Bronchial epithelial cell (primary cell): ENCODE measurements at regions not wholly inside any gene's neighbourhood (a gene's known extent, or its start where the extent isn't known, plus 50 kb on each side); places are given as distances from the start of the nearest gene placed in this dataset.

Experiments used
- DNase-seq: peaks from one replicate; pipeline ENCODE4 v3.0.0-alpha.2; 2010; ENCODE audit warnings: low read depth
- FAIRE-seq: peaks from 2 replicates; lab custom pipeline; 2011; peaks lifted over from hg19 to GRCh38; lab: Jason Lieb, UNC
- H3K27me3 ChIP-seq: 2 replicates; pipeline ENCODE4 v1.5.1; 2011; ENCODE audit warnings: low read length; ENCODE audit not compliant: control insufficient read depth, insufficient read depth
- H3K36me3 ChIP-seq: 2 replicates; pipeline ENCODE4 v1.5.1; 2011; ENCODE audit warnings: low read length; ENCODE audit not compliant: control insufficient read depth, insufficient read depth
- H3K4me3 ChIP-seq: 2 replicates; pipeline ENCODE4 v1.5.1; 2011; ENCODE audit warnings: mild to moderate bottlenecking, low read depth, low read length, control low read depth
- TF ChIP-seq, protein P1 (sequence below): IDR thresholded peaks from 2 replicates; pipeline ENCODE4 v1.5.1; 2011; ENCODE audit warnings: mild to moderate bottlenecking, moderate library complexity, low read length, control low read depth, inconsistent platforms; ENCODE audit not compliant: insufficient read depth, severe bottlenecking

DNA sequence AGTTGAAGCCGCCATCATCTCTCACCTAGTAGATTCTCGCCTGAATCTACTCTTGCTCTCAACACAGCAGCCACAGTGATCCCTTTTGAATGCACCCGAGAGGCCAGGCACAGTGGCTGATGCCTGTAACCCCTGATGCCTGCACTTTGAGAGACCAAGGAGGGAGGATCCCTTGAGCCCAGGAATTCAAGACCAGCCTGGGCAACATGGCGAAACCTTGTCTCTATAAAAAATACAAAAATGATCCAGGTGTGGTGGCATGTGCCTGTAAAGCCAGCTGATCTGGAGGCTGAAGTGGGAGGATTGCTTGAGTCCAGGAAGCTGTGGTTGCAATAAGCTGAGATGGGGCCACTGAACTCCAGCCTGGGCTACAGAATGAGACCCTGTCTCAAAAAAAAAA lies 60.3 kb upstream of the EML4 start:
- FAIRE-seq, result no peak
- no peak for DNase-seq
- Histone ChIP-seq H3K36me3 (no peaks in the 10 kb centered on the region), H3K4me3 (no peak overlapping the region), H3K27me3 (no peaks in the 10 kb centered on the region)
- TF ChIP-seq, protein P1, sequence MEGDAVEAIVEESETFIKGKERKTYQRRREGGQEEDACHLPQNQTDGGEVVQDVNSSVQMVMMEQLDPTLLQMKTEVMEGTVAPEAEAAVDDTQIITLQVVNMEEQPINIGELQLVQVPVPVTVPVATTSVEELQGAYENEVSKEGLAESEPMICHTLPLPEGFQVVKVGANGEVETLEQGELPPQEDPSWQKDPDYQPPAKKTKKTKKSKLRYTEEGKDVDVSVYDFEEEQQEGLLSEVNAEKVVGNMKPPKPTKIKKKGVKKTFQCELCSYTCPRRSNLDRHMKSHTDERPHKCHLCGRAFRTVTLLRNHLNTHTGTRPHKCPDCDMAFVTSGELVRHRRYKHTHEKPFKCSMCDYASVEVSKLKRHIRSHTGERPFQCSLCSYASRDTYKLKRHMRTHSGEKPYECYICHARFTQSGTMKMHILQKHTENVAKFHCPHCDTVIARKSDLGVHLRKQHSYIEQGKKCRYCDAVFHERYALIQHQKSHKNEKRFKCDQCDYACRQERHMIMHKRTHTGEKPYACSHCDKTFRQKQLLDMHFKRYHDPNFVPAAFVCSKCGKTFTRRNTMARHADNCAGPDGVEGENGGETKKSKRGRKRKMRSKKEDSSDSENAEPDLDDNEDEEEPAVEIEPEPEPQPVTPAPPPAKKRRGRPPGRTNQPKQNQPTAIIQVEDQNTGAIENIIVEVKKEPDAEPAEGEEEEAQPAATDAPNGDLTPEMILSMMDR, result no peak

DNA sequence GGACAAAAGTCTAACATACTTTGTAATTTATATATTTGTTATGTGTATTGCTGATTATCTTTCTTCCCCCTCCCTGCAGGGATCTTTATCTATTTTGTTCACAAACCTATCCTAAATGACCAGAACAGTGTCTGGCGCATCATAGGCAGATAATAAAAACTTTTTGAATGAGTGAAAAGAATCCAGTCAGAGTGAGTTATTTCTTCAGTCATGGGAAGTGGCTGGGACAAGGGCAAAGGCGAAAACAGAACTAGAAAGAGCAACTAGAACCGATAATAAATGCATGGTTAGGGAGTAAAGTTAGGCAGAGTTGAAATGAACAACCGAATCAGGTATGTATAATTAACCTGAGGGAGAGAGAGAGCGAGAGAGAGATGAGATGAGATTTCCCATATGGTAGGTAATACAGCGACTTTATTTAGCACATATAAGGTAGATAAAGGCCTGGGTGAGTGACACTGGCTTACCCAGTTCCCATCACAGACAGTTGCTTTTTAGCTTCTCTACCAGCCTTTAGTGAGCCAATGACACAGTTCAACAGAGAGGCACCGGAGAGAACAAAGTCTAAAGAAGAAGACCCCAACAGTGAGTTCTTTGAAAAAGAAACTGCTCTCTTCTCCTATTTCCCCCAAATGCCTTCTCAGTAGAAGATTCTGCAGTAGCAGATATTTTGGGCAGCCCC lies 59.1 kb upstream of the EML4 start:
- DNase-seq (no peak), FAIRE-seq (no peak)
- TF ChIP-seq, protein P1, result no peak
- H3K27me3 ChIP-seq, result no peaks in the 10 kb centered on the region
- H3K4me3 ChIP-seq, result no peak overlapping the region
- H3K36me3 ChIP-seq, result no peaks in the 10 kb centered on the region

DNA sequence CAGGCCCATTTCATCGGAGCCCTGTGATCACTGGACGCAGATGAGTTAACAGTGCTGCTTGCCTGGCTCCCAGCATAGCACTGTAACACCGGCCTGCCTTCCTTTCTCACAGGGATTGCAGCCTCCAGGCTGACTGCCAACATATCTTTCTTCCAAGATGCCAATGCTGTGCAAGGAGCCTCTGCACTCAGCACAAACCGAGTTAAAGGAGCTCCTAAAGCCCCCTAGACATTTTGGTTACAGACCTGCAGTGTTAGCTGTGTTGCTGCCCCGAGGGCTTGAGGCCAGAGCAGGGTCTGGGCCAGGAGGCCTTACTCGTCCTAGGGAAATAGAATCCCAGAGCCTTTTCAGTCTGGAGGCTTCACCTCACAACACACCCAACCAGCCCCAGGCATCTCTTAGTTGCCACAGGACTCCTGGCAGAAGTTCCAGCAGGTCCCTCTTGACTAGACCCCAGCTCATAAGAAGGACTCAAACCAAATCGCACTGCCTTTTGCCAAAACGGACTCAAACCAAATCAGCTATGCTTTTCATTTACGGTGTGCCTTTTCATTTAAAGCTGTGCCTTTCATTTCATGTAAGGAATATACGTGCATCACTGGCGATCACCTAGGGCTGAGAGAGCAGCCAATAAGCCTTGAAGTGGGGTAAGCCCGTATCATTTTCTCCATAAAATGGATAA lies 58.4 kb upstream of the EML4 start:
- TF ChIP-seq, protein P1, result no peak
- FAIRE-seq, result no peak
- DNase-seq, result no peak

DNA sequence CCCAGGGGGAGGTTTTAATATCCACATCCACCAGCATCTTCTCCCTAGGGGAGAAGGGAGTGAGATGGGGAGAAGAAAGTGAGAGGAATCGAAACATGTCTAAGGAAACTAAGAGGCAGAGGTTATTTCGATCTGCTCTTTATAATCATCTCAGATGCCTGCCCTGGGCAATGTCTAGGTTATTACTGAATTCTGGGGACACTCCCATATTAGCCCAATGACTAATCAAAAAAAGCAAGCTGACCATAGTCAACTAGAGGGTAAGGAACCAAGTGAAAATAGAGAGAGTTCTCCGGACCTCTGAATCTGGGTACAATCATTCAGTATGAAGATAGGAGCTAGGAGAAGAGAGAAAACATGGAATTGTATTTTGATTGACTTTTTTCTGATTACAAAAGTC lies 56.7 kb upstream of the EML4 start:
- H3K36me3 ChIP-seq, result no peaks in the 10 kb centered on the region
- TF ChIP-seq, protein P1, result no peak
- DNase-seq (no peak), FAIRE-seq (no peak)
- no peak overlapping the region for H3K4me3 ChIP-seq
- peaks cover 2% of the 10 kb centered on the region for H3K27me3 ChIP-seq

More for the DNA sequence above, 58.4 kb upstream of the EML4 start:
- H3K27me3 ChIP-seq, result no peaks in the 10 kb centered on the region
- no peak overlapping the region for H3K4me3 ChIP-seq
- no peaks in the 10 kb centered on the region for H3K36me3 ChIP-seq

DNA sequence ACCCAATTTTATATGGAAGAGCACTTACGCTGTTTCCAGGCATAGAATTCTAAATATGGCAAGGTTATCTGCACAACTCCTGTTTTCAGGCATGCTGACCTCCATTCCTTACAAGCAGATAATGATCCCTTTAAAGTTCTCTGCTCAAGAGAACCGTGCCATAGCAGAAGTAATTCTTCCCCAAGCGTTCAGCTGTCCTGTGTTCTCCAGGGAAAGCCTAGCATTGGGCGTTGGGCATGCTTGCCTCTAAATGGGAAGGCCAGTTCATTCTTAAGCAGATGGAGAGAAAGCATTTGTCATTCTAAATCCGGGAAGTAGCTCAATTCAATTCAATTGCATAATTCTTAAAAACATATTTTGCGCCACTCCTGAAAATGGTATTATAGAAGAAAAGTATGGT lies 55.7 kb upstream of the EML4 start:
- FAIRE-seq (no peak), DNase-seq (no peak)
- H3K27me3 ChIP-seq, result peaks cover 2% of the 10 kb centered on the region
- H3K4me3 ChIP-seq, result no peak overlapping the region
- TF ChIP-seq, protein P1, result no peak
- H3K36me3 ChIP-seq, result no peaks in the 10 kb centered on the region
